ENCODE measurements at regions not wholly inside any gene's neighbourhood (a gene's known extent, or its start where the extent isn't known, plus 50 kb on each side); places are given as distances from the start of the nearest gene placed in this dataset.

GRCh38 chr2:128812183-128812940 is 493.7 kb upstream of the HS6ST1 start:
- Mint-ChIP-seq H3K4me1 (ENCODE audit: low read depth, unreplicated experiment) (no peaks in the 10 kb centered on the region), H3K27ac (ENCODE audit: unreplicated experiment) (no peak overlapping the region), H3K4me3 (ENCODE audit: unreplicated experiment) (no peak overlapping the region), H3K36me3 (ENCODE audit: unreplicated experiment) (peaks cover 15% of the 10 kb centered on the region), H3K27me3 (ENCODE audit: unreplicated experiment) (no peaks in the 10 kb centered on the region), H3K9me3 (ENCODE audit: unreplicated experiment) (peaks cover 2% of the 10 kb centered on the region)
- no peak for TF ChIP-seq CTCF (IDR thresholded peaks at IDR 0.05; ENCODE audit: partially characterized antibody, unreplicated experiment)
- DNase-seq, result no peak

GRCh38 chr2:128813352-128814034 is 494.8 kb upstream of the HS6ST1 start:
- no peak overlapping the region for H3K4me3 Mint-ChIP-seq (ENCODE audit: unreplicated experiment)
- H3K27ac Mint-ChIP-seq (ENCODE audit: unreplicated experiment), result no peak overlapping the region
- TF ChIP-seq CTCF (IDR thresholded peaks at IDR 0.05; ENCODE audit: partially characterized antibody, unreplicated experiment), result no peak
- peaks cover 2% of the 10 kb centered on the region for H3K9me3 Mint-ChIP-seq (ENCODE audit: unreplicated experiment)
- H3K27me3 Mint-ChIP-seq (ENCODE audit: unreplicated experiment), result no peaks in the 10 kb centered on the region
- H3K4me1 Mint-ChIP-seq (ENCODE audit: low read depth, unreplicated experiment), result no peaks in the 10 kb centered on the region
- no peak for DNase-seq
- H3K36me3 Mint-ChIP-seq (ENCODE audit: unreplicated experiment), result peaks cover 15% of the 10 kb centered on the region

- H3K4me1 Mint-ChIP-seq (ENCODE audit: low read depth, unreplicated experiment), result no peaks in the 10 kb centered on the region
- no peak for TF ChIP-seq CTCF (IDR thresholded peaks at IDR 0.05; ENCODE audit: partially characterized antibody, unreplicated experiment)
- H3K27me3 Mint-ChIP-seq (ENCODE audit: unreplicated experiment), result no peaks in the 10 kb centered on the region
- DNase-seq, result no peak
- H3K4me3 Mint-ChIP-seq (ENCODE audit: unreplicated experiment), result no peak overlapping the region
- no peak overlapping the region for H3K27ac Mint-ChIP-seq (ENCODE audit: unreplicated experiment)
- peaks cover 8% of the 10 kb centered on the region for H3K36me3 Mint-ChIP-seq (ENCODE audit: unreplicated experiment)
- peaks cover 2% of the 10 kb centered on the region for H3K9me3 Mint-ChIP-seq (ENCODE audit: unreplicated experiment)
Measured at GRCh38 chr2:128815248-128815647, 496.6 kb upstream of the HS6ST1 start.

- Mint-ChIP-seq H3K27ac (ENCODE audit: unreplicated experiment) (no peak overlapping the region), H3K27me3 (ENCODE audit: unreplicated experiment) (no peaks in the 10 kb centered on the region), H3K36me3 (ENCODE audit: unreplicated experiment) (no peaks in the 10 kb centered on the region), H3K4me3 (ENCODE audit: unreplicated experiment) (no peak overlapping the region), H3K4me1 (ENCODE audit: low read depth, unreplicated experiment) (no peaks in the 10 kb centered on the region), H3K9me3 (ENCODE audit: unreplicated experiment) (peaks cover 4% of the 10 kb centered on the region)
- TF ChIP-seq CTCF (IDR thresholded peaks at IDR 0.05; ENCODE audit: partially characterized antibody, unreplicated experiment), result no peak
- no peak for DNase-seq
Measured at GRCh38 chr2:128817171-128817570, 498.5 kb upstream of the HS6ST1 start.

- DNase-seq, result no peak
- H3K4me3 Mint-ChIP-seq (ENCODE audit: unreplicated experiment), result no peak overlapping the region
- no peaks in the 10 kb centered on the region for H3K27me3 Mint-ChIP-seq (ENCODE audit: unreplicated experiment)
- peaks cover 7% of the 10 kb centered on the region for H3K9me3 Mint-ChIP-seq (ENCODE audit: unreplicated experiment)
- TF ChIP-seq CTCF (IDR thresholded peaks at IDR 0.05; ENCODE audit: partially characterized antibody, unreplicated experiment), result no peak
- no peaks in the 10 kb centered on the region for H3K36me3 Mint-ChIP-seq (ENCODE audit: unreplicated experiment)
- H3K27ac Mint-ChIP-seq (ENCODE audit: unreplicated experiment), result no peak overlapping the region
- H3K4me1 Mint-ChIP-seq (ENCODE audit: low read depth, unreplicated experiment), result no peaks in the 10 kb centered on the region
Measured at GRCh38 chr2:128817813-128818212, 499.1 kb upstream of the HS6ST1 start.

Data from glutamatergic neuron (in vitro differentiated cells).